AG09319 (cell line): ENCODE measurements at regions not wholly inside any gene's neighbourhood (a gene's known extent, or its start where the extent isn't known, plus 50 kb on each side); places are given as distances from the start of the nearest gene placed in this dataset.

Experiments used
- DNase-seq: peaks from one replicate; pipeline ENCODE4 v3.0.0-alpha.2; 2010; ENCODE audit warnings: low read depth; ENCODE audit errors: extremely low read depth
- CTCF ChIP-seq: IDR thresholded peaks from 2 replicates; pipeline ENCODE4 v1.5.1; 2011; ENCODE audit warnings: low read depth, mild to moderate bottlenecking, inconsistent platforms, low read length, moderate library complexity

- DNase-seq, result no peak
- TF ChIP-seq CTCF, result no peak
These were observed 63.5 kb upstream of the HDDC2 start for GRCh38 chr6:125365230-125365629.

- DNase-seq, result no peak
- no peak for TF ChIP-seq CTCF
These were observed 65.4 kb upstream of the HDDC2 start for GRCh38 chr6:125367036-125367782.

GRCh38 chr6:125370343-125370742, 68.6 kb upstream of the HDDC2 start:
- no peak for DNase-seq

GRCh38 chr6:125375013-125375412, 73.2 kb upstream of the HDDC2 start:
- TF ChIP-seq CTCF, result no peak
- no peak for DNase-seq

More at GRCh38 chr6:125370343-125370742, 68.6 kb upstream of the HDDC2 start:
- TF ChIP-seq CTCF, result no peak

- no peak for DNase-seq
- TF ChIP-seq CTCF, result no peak
These were observed 74.1 kb upstream of the HDDC2 start for GRCh38 chr6:125375821-125376220.

- DNase-seq, result no peak
- TF ChIP-seq CTCF, result no peak
These were observed 75.9 kb upstream of the HDDC2 start for GRCh38 chr6:125377621-125378020.

GRCh38 chr6:125379174-125379573, 77.4 kb upstream of the HDDC2 start:
- TF ChIP-seq CTCF, result no peak
- DNase-seq, result no peak
